ENCODE measurements at regions not wholly inside any gene's neighbourhood (a gene's known extent, or its start where the extent isn't known, plus 50 kb on each side); places are given as distances from the start of the nearest gene placed in this dataset.

- CTCF ChIA-PET = interaction anchor here (0.8 kb wide), 1 partner anchor 10 kb away, joined by 3 read pairs; no protein-coding TSS in a partner anchor
- no peaks in the 10 kb centered on the region for H3K36me3 Mint-ChIP-seq (ENCODE audit: low read depth)
- no peaks in the 10 kb centered on the region for H3K27me3 Mint-ChIP-seq
- H3K27ac Mint-ChIP-seq = no peak overlapping the region
- no peaks in the 10 kb centered on the region for H3K4me1 Mint-ChIP-seq
- H3K9me3 Mint-ChIP-seq = no peaks in the 10 kb centered on the region
- POLR2A ChIA-PET = no interaction called here
- DNase-seq = no peak
- no peak overlapping the region for H3K4me3 Mint-ChIP-seq
These were observed 147.8 kb upstream of the NECTIN1 start for GRCh38 chr11:119876841-119877240.

DNA sequence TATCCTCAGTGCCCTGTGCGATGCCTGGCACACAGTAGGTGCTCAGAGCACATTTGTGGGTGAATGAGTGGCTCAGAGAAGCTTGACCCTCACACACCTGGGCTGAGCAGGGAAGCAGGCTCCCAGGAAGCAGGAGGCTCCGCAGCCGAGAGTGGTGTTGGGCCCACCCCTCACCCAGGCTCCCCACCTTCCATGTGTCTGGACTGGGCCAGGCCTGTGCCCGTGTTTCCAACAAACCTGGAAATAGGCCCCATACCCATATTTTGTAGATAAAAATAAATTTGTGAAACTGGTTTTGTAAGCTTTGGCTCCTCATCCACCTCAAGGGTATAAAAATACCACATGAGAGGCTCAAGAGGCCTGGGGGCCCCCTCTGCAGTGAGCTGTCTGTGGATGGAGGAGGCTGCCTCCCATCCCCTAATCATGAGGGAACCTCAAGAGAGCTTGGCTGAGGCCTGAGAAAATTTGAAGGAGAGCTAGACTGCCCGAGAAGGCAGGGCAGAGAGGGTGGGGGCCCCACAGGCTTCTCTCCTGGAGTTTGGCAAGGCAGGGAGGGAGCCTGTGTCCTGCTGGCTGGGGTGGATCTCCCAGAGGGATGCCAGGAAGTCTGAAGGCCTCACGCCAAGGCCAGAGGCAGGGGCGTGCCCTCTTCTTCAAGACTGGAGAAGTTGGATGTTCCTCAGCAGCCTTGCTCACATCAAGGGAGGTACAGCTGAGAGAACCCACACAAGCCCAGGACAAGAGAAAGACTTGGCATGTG lies 147.0 kb upstream of the NECTIN1 start:
- Mint-ChIP-seq H3K9me3 (no peaks in the 10 kb centered on the region), H3K27me3 (no peaks in the 10 kb centered on the region), H3K27ac (no peak overlapping the region), H3K36me3 (ENCODE audit: low read depth) (no peaks in the 10 kb centered on the region), H3K4me3 (no peak overlapping the region), H3K4me1 (no peaks in the 10 kb centered on the region)
- ChIA-PET CTCF (interaction anchor here (0.8 kb wide), 1 partner anchor 11 kb away, joined by 3 read pairs; no protein-coding TSS in a partner anchor), POLR2A (no interaction called here)
- no peak for DNase-seq

DNA sequence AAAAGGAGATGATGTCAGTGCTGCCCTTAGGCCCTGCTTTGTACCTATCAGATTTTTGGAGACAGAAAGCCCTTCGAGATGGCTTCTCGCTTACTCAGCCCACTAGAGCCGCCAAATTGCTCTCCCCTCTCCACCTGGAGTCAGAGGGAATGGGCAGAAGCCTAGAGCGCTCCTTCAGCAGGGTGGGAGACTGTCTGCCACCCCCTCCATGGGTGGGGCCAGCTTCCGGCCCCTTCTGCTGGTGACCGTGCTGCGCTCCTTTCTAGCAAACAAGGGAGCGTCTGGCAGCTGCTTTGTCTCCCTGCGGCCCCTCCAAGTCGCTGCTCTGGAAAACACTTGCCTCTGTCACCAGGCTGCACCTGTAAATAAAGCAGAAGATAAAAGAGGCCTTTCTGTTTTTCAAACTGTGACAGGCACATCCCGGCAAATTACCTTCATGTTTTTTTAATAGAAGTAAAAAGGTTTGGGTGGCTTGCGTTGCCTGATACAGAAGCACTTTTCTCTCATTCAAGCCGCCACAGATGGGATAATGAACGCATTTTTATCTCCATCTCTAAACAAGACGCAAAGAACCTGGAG lies 145.7 kb upstream of the NECTIN1 start:
- CTCF ChIA-PET = no interaction called here
- POLR2A ChIA-PET = no interaction called here
- H3K36me3 Mint-ChIP-seq (ENCODE audit: low read depth) = no peaks in the 10 kb centered on the region
- no peak overlapping the region for H3K4me3 Mint-ChIP-seq
- H3K27me3 Mint-ChIP-seq = no peaks in the 10 kb centered on the region
- no peaks in the 10 kb centered on the region for H3K4me1 Mint-ChIP-seq
- no peak overlapping the region for H3K27ac Mint-ChIP-seq
- DNase-seq = no peak
- no peaks in the 10 kb centered on the region for H3K9me3 Mint-ChIP-seq

DNA sequence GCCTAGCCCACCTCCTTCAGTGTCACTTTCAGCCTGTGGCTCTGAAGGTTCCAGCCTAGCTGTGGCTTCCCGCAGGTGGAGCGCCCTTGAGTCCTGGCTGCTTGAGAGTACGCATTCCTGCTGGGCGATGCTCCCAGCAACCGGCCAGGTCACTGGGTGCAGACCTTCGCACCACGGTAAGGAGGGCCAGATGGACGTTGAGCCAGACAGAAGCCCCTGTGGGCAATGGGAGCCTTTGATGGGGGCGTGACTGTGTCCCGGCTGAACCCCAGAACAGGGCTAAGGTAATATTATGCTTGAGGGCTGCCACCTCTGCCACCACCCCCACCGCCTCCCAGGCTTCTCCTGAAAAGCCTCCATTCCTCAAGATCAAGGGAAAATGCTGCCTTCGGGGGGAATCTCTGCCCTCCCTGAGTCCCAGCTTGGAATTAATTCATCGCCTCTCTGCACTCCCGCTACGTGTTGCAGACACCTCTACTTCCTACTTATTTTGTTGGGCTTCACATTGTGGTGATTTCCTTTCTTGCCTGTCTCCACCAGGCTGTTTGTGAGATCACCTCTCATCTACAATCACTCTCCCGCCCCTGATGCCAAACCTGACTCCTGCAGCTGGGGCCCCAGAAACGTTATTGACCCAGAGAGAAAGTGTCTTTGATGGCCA lies 144.9 kb upstream of the NECTIN1 start:
- H3K36me3 Mint-ChIP-seq (ENCODE audit: low read depth) = no peaks in the 10 kb centered on the region
- DNase-seq = no peak
- H3K9me3 Mint-ChIP-seq = no peaks in the 10 kb centered on the region
- no peaks in the 10 kb centered on the region for H3K27me3 Mint-ChIP-seq
- ChIA-PET POLR2A (no interaction called here), CTCF (no interaction called here)
- no peak overlapping the region for H3K27ac Mint-ChIP-seq
- no peaks in the 10 kb centered on the region for H3K4me1 Mint-ChIP-seq
- H3K4me3 Mint-ChIP-seq = no peak overlapping the region

DNA sequence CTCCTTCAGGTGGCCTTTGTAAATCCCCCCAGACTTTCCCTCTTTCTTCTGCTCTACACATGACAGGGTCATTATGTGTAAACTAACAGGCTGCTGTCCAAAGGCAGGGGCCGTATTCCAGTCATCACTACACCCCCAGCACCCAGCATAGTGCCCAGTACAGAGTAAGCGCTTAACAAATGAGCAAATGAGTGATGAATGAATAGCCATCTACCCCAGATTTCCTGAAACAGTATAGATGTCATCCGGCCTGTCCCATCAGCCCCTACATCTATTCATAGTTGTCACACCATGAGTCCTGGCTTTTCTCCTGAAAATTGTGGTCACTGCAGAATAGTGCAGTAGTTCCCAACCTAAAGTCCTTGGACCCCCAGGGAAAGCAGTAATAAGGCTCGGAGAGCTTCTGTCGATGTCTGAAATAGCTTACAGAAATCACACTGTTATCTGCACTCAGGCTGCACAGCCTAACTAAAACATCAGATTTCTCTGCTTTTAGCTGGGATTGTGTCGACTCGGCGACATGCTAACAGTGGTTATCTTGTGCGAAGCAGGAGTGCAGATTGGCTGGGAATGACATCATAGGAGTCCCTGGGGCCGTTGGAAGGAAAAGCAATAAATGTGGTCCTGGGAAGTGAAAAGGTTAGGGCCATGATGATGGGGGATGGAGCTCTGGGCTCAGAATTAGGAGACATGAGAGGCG lies 143.8 kb upstream of the NECTIN1 start:
- no peaks in the 10 kb centered on the region for H3K36me3 Mint-ChIP-seq (ENCODE audit: low read depth)

GRCh38 chr11:119865661-119866156 lies 136.7 kb upstream of the NECTIN1 start:
- H3K27me3 Mint-ChIP-seq = peaks cover 7% of the 10 kb centered on the region
- DNase-seq = no peak
- no peak overlapping the region for H3K4me3 Mint-ChIP-seq
- ChIA-PET POLR2A (no interaction called here), CTCF (no interaction called here)
- H3K36me3 Mint-ChIP-seq (ENCODE audit: low read depth) = no peaks in the 10 kb centered on the region
- H3K27ac Mint-ChIP-seq = no peak overlapping the region
- no peaks in the 10 kb centered on the region for H3K9me3 Mint-ChIP-seq
- no peaks in the 10 kb centered on the region for H3K4me1 Mint-ChIP-seq

More for the DNA sequence above, 143.8 kb upstream of the NECTIN1 start:
- H3K4me1 Mint-ChIP-seq = no peaks in the 10 kb centered on the region
- peaks cover 2% of the 10 kb centered on the region for H3K27me3 Mint-ChIP-seq
- H3K27ac Mint-ChIP-seq = no peak overlapping the region
- CTCF ChIA-PET = no interaction called here
- H3K9me3 Mint-ChIP-seq = no peaks in the 10 kb centered on the region
- POLR2A ChIA-PET = no interaction called here
- DNase-seq = no peak
- H3K4me3 Mint-ChIP-seq = no peak overlapping the region

- no peak for DNase-seq
- H3K36me3 Mint-ChIP-seq (ENCODE audit: low read depth) = no peaks in the 10 kb centered on the region
- H3K27me3 Mint-ChIP-seq = peaks cover 10% of the 10 kb centered on the region
- H3K4me1 Mint-ChIP-seq = no peaks in the 10 kb centered on the region
- H3K4me3 Mint-ChIP-seq = no peak overlapping the region
- H3K9me3 Mint-ChIP-seq = no peaks in the 10 kb centered on the region
- no peak overlapping the region for H3K27ac Mint-ChIP-seq
- ChIA-PET POLR2A (no interaction called here), CTCF (no interaction called here)
These were observed 135.8 kb upstream of the NECTIN1 start for GRCh38 chr11:119864836-119865235.

DNA sequence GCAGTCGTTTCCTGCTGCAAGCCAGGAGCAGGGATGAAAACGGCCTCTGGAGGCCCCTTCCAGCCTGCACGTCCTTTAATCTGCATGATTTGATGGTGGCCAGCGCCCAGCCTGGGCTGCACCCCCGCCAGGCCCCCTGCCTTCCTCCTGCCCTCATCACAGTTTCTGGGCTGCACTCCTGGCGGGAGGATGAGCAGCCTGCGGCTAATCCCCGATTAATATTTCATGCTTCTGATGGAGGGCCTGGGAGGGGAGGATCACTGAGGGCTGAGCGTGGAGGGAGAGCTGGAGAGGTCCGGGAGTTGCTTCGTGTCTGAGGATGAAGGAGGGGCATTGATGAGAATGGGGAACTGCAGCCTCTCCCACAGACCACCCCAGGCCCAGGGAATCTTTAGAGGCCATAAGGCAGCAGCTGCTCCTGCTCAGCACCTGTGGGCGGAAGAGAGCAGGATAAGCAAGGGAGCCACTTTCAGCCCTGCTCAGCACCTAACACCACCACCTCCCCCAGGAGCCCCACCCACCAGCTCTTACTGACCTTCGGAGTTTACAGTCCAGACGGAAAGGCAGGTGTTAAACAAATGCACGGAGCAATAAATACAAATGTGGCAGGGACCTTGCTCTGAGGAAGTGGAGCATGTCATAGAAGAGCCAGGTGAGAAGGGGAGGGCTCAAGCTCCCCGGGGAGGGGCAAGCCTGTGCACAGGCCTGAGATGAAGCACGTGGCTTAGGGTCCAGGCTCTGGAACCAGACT lies 135.0 kb upstream of the NECTIN1 start:
- no peak for DNase-seq
- H3K36me3 Mint-ChIP-seq (ENCODE audit: low read depth) = no peaks in the 10 kb centered on the region
- no peak overlapping the region for H3K4me3 Mint-ChIP-seq
- ChIA-PET CTCF (no interaction called here), POLR2A (no interaction called here)
- H3K9me3 Mint-ChIP-seq = no peaks in the 10 kb centered on the region
- H3K4me1 Mint-ChIP-seq = no peaks in the 10 kb centered on the region
- peaks cover 13% of the 10 kb centered on the region for H3K27me3 Mint-ChIP-seq
- H3K27ac Mint-ChIP-seq = no peak overlapping the region

DNA sequence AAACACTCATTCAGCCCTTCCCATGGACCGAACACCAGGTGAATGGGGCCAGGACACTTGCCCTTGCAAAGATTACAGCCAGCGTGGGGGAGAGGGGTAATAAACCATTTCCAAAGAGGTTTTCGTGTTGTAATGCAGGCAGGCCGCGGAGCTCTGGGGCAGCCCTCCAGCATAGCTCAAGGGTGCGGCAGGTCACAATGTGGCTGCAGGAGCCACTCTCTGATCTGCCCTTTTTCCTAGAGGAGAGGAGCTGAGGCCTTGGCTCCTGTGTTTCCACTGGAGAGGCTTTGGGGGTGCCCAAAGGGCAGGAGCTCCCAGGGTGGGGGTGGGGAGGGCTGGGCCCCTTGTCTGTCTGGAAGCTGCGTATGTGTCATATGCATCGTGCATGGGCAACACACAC lies 134.2 kb upstream of the NECTIN1 start:
- ChIA-PET POLR2A (no interaction called here), CTCF (no interaction called here)
- no peaks in the 10 kb centered on the region for H3K4me1 Mint-ChIP-seq
- no peak overlapping the region for H3K4me3 Mint-ChIP-seq
- no peaks in the 10 kb centered on the region for H3K9me3 Mint-ChIP-seq
- no peak for DNase-seq
- no peak overlapping the region for H3K27ac Mint-ChIP-seq
- no peaks in the 10 kb centered on the region for H3K36me3 Mint-ChIP-seq (ENCODE audit: low read depth)
- H3K27me3 Mint-ChIP-seq = peaks cover 14% of the 10 kb centered on the region

DNA sequence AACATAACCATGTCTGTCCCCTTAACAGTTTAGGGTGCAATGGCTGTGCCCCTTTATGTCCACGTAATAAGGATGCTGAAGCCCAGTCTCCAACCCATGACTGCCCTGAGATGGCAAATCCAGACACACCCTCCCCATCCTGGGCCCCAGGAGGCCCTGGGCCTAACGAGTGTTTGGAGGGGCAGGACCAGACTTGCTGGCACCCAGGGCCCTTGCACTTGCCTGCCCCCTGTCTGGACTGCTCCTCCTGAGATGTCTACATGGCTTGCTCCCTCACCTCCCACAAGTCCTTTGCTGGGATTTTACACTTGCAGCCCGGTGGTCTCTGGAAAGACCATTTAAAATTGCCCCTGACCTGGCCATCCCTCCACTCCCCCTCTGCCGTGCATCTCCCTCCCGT lies 132.2 kb upstream of the NECTIN1 start:
- H3K4me1 Mint-ChIP-seq = no peaks in the 10 kb centered on the region
- DNase-seq = no peak
- peaks cover 15% of the 10 kb centered on the region for H3K27me3 Mint-ChIP-seq
- no peak overlapping the region for H3K27ac Mint-ChIP-seq
- H3K9me3 Mint-ChIP-seq = no peaks in the 10 kb centered on the region
- ChIA-PET CTCF (no interaction called here), POLR2A (no interaction called here)
- no peak overlapping the region for H3K4me3 Mint-ChIP-seq
- H3K36me3 Mint-ChIP-seq (ENCODE audit: low read depth) = no peaks in the 10 kb centered on the region

DNA sequence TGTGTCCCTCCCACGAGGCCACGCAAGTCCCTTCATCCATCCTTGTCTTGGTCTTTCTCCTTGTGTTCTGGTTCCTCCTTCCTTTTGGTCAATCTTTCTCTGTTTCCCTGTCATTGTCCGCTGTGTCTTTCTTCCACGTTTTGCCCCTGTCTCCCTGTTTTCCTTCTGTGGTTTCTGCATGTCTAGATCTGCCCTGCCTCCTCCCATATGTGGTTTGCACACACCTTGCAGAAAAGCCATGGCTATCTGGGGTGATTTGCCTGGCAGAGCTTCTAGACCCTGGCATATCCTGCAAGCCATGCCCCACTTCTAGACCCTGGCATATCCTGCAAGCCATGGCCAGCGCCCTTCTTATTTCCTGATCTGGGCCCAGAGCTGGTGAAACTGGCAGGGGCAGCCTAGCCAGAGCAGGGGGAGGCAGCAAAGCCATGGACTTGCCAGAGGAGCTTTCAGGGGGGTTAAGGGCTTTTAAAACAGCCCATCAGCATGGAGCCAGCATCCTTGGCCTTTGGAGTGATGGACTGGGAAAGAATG lies 131.6 kb upstream of the NECTIN1 start:
- Mint-ChIP-seq H3K27ac (no peak overlapping the region), H3K9me3 (no peaks in the 10 kb centered on the region), H3K4me1 (no peaks in the 10 kb centered on the region), H3K27me3 (peaks cover 15% of the 10 kb centered on the region), H3K36me3 (ENCODE audit: low read depth) (no peaks in the 10 kb centered on the region), H3K4me3 (no peak overlapping the region)
- POLR2A ChIA-PET = no interaction called here
- DNase-seq = no peak
- CTCF ChIA-PET = no interaction called here

DNA sequence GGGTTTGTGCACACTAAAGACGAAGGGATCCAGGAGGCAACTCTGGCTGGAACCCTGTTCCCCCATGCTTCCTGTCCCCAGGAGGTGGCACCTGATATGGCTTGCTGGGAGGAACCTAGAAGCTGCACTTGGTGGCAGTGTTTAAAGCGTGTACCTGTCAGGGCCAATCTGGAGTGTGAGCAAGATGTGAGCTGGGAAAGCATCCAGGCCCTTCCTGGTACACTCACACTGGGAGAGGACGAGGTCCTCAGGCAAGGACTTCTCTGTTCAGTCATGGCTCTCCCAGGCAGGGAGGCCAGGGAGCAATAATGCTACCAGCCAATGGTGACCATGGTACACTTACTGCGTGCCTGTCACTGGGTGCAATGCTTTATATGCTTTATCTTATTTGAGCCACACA lies 130.7 kb upstream of the NECTIN1 start:
- Mint-ChIP-seq H3K27ac (no peak overlapping the region), H3K4me1 (no peaks in the 10 kb centered on the region), H3K36me3 (ENCODE audit: low read depth) (no peaks in the 10 kb centered on the region), H3K9me3 (no peaks in the 10 kb centered on the region), H3K4me3 (no peak overlapping the region), H3K27me3 (peaks cover 15% of the 10 kb centered on the region)
- DNase-seq = no peak
- ChIA-PET POLR2A (no interaction called here), CTCF (no interaction called here)
